ENCODE measurements at regions not wholly inside any gene's neighbourhood (a gene's known extent, or its start where the extent isn't known, plus 50 kb on each side); places are given as distances from the start of the nearest gene placed in this dataset.

GRCh38 chr1:22241811-22242210 is 98.9 kb upstream of the WNT4 start:
- in situ Hi-C loops (cut with MboI; ENCODE audit: low sequenced_read_pairs), result no loop called here

GRCh38 chr1:22245100-22245650 is 102.3 kb upstream of the WNT4 start:
- in situ Hi-C loops (cut with MboI; ENCODE audit: low sequenced_read_pairs), result no loop called here

GRCh38 chr1:22245726-22246125 is 102.8 kb upstream of the WNT4 start:
- in situ Hi-C loops (cut with MboI; ENCODE audit: low sequenced_read_pairs), result no loop called here

GRCh38 chr1:22246755-22247480 is 104.0 kb upstream of the WNT4 start:
- in situ Hi-C loops (cut with MboI; ENCODE audit: low sequenced_read_pairs), result no loop called here

GRCh38 chr1:22247527-22248245 is 104.8 kb upstream of the WNT4 start:
- in situ Hi-C loops (cut with MboI; ENCODE audit: low sequenced_read_pairs), result no loop called here

- in situ Hi-C loops (cut with MboI; ENCODE audit: low sequenced_read_pairs), result no loop called here
Measured at GRCh38 chr1:22248746-22249145, 105.8 kb upstream of the WNT4 start.

- in situ Hi-C loops (cut with MboI; ENCODE audit: low sequenced_read_pairs), result no loop called here
Measured at GRCh38 chr1:22249928-22250680, 107.2 kb upstream of the WNT4 start.

- in situ Hi-C loops (cut with MboI; ENCODE audit: low sequenced_read_pairs), result no loop called here
Measured at GRCh38 chr1:22250724-22251123, 107.8 kb upstream of the WNT4 start.

- in situ Hi-C loops (cut with MboI; ENCODE audit: low sequenced_read_pairs), result no loop called here
Measured at GRCh38 chr1:22252251-22252650, 109.4 kb upstream of the WNT4 start.

GRCh38 chr1:22253012-22253790 is 110.3 kb upstream of the WNT4 start:
- in situ Hi-C loops (cut with MboI; ENCODE audit: low sequenced_read_pairs), result no loop called here

GRCh38 chr1:22254756-22255155 is 111.9 kb upstream of the WNT4 start:
- in situ Hi-C loops (cut with MboI; ENCODE audit: low sequenced_read_pairs), result no loop called here

- in situ Hi-C loops (cut with MboI; ENCODE audit: low sequenced_read_pairs), result no loop called here
Measured at GRCh38 chr1:22255341-22256212, 112.7 kb upstream of the WNT4 start.

- in situ Hi-C loops (cut with MboI; ENCODE audit: low sequenced_read_pairs), result no loop called here
Measured at GRCh38 chr1:22256213-22256512, 113.3 kb upstream of the WNT4 start.

- in situ Hi-C loops (cut with MboI; ENCODE audit: low sequenced_read_pairs), result no loop called here
Measured at GRCh38 chr1:22257290-22258275, 114.7 kb upstream of the WNT4 start.

GRCh38 chr1:22258698-22259097 is 115.8 kb upstream of the WNT4 start:
- in situ Hi-C loops (cut with MboI; ENCODE audit: low sequenced_read_pairs), result no loop called here

- in situ Hi-C loops (cut with MboI; ENCODE audit: low sequenced_read_pairs), result no loop called here
Measured at GRCh38 chr1:22259551-22260282, 116.8 kb upstream of the WNT4 start.

- in situ Hi-C loops (cut with MboI; ENCODE audit: low sequenced_read_pairs), result no loop called here
Measured at GRCh38 chr1:22260860-22261432, 118.0 kb upstream of the WNT4 start.

GRCh38 chr1:22261580-22261979 is 118.7 kb upstream of the WNT4 start:
- in situ Hi-C loops (cut with MboI; ENCODE audit: low sequenced_read_pairs), result no loop called here

Measured in HL-60/S4 (cell line).